B cell (primary cell): ENCODE measurements at regions not wholly inside any gene's neighbourhood (a gene's known extent, or its start where the extent isn't known, plus 50 kb on each side); places are given as distances from the start of the nearest gene placed in this dataset.

Source experiments
- ATAC-seq: fragments of 200-7000 bp; cut with Tn5 transposase; one replicate; pipeline ENCODE4 v1.10.0; 2021; ENCODE audit warnings: low read depth, mild to moderate bottlenecking, moderate number of reproducible peaks, moderate library complexity
- CTCF ChIA-PET: fragments of 350-600 bp; sonication (Branson Sonifier 250); formaldehyde crosslinking; loops from one replicate; lab custom pipeline; 2021; ENCODE audit warnings: antibody characterized with exemption, inconsistent platforms; lab: Charles Lee
- POLR2A ChIA-PET: fragments of 350-600 bp; sonication (Branson Sonifier 250); formaldehyde crosslinking; loops from one replicate; lab custom pipeline; 2021; ENCODE audit warnings: antibody characterized with exemption; lab: Charles Lee
- DNase-seq: peaks from one replicate; pipeline ENCODE4 v3.0.0; 2013
- H2AFZ ChIP-seq: 2 replicates; pipeline ENCODE4 v1.6.1; 2012; ENCODE audit warnings: mild to moderate bottlenecking, low read depth, low read length; ENCODE audit not compliant: insufficient read depth, poor library complexity, severe bottlenecking
- H3K27ac ChIP-seq, 2 donors: 1 replicate in 1 of 2; 2 replicates in 1 of 2; pipeline ENCODE4 v1.5.1; 2012 to 2013; ENCODE audit warnings: low read length in 2 of 2, mild to moderate bottlenecking in 2 of 2, moderate library complexity in 1 of 2
- H3K27me3 ChIP-seq, 4 experiments: fragments of 200-600 bp in 1 of 4; sonication (generic) in 1 of 4; replicated peaks in 1 of 4; 1 replicate in 2 of 4; 2 replicates in 2 of 4; pipeline versions ENCODE4 v1.6.1 to v1.7.0; 2013 to 2016; ENCODE audit warnings: low read length in 3 of 4, mild to moderate bottlenecking in 2 of 4, mixed read lengths in 1 of 4, moderate library complexity in 1 of 4; ENCODE audit not compliant: insufficient read depth in 4 of 4, control insufficient read depth in 3 of 4; ENCODE audit errors: control extremely low read depth in 1 of 4
- H3K36me3 ChIP-seq, 2 experiments: replicated peaks in 1 of 2; 1 replicate in 1 of 2; 2 replicates in 1 of 2; pipeline versions ENCODE4 v1.6.1 to v1.7.1; 2013; ENCODE audit warnings: low read length in 1 of 2; ENCODE audit not compliant: insufficient read depth in 2 of 2, control insufficient read depth in 1 of 2; ENCODE audit errors: control extremely low read depth in 1 of 2, extremely low read depth in 1 of 2
- H3K4me1 ChIP-seq, 2 donors: fragments of 200-600 bp in 1 of 2; sonication (generic) in 1 of 2; 1 replicate in 1 of 2; 2 replicates in 1 of 2; pipeline versions ENCODE4 v1.5.1 to v1.6.1; 2013 to 2017; ENCODE audit warnings: low read length in 2 of 2; ENCODE audit not compliant: control insufficient read depth in 2 of 2, insufficient read depth in 2 of 2
- H3K4me2 ChIP-seq: replicated peaks from 2 replicates; pipeline ENCODE3; 2012; ENCODE audit warnings: mild to moderate bottlenecking, low read depth, low read length; ENCODE audit not compliant: poor library complexity, severe bottlenecking
- H3K4me3 ChIP-seq, 5 experiments: fragments of 200-600 bp in 1 of 5; sonication (generic) in 1 of 5; 1 replicate in 3 of 5; 2 replicates in 2 of 5; pipeline versions ENCODE4 v1.5.1 to v1.7.0; 2011 to 2016; ENCODE audit warnings: low read length in 4 of 5, mild to moderate bottlenecking in 4 of 5, low read depth in 2 of 5, control low read depth in 1 of 5, moderate library complexity in 1 of 5; ENCODE audit not compliant: insufficient read depth in 1 of 5; ENCODE audit errors: control extremely low read depth in 1 of 5, extremely low read depth in 1 of 5
- H3K79me2 ChIP-seq: fragments of 200-600 bp; sonication (generic); one replicate; pipeline ENCODE4 v1.6.0; 2016; ENCODE audit warnings: low read length; ENCODE audit not compliant: control insufficient read depth, insufficient read depth
- H3K9ac ChIP-seq: fragments of 200-600 bp; sonication (generic); 2 replicates; pipeline ENCODE4 v1.6.1; 2017; ENCODE audit warnings: mild to moderate bottlenecking, low read length, moderate library complexity
- H3K9me3 ChIP-seq, 3 donors: one replicate each; pipeline versions ENCODE4 v1.6.1 to v1.7.1; 2013; ENCODE audit warnings: low read length in 2 of 3; ENCODE audit not compliant: control insufficient read depth in 2 of 3, insufficient read depth in 1 of 3; ENCODE audit errors: control extremely low read depth in 1 of 3
- H4K20me1 ChIP-seq: 2 replicates; pipeline ENCODE4 v1.6.0; 2012; ENCODE audit warnings: mild to moderate bottlenecking, low read length; ENCODE audit not compliant: insufficient read depth, control insufficient read depth, poor library complexity, severe bottlenecking
- H3K27ac Mint-ChIP-seq: one replicate; pipeline ENCODE4 v1.8.0; 2021; ENCODE audit warnings: mixed read lengths
- H3K27me3 Mint-ChIP-seq: one replicate; pipeline ENCODE4 v1.8.0; 2021; ENCODE audit warnings: mixed read lengths
- H3K4me1 Mint-ChIP-seq: one replicate; pipeline ENCODE4 v1.8.0; 2021; ENCODE audit warnings: mixed read lengths
- H3K4me3 Mint-ChIP-seq: one replicate; pipeline ENCODE4 v1.8.0; 2021; ENCODE audit warnings: mixed read lengths
- H3K9me3 Mint-ChIP-seq: one replicate; pipeline ENCODE4 v1.8.0; 2022; ENCODE audit warnings: mixed read lengths; ENCODE audit not compliant: insufficient read depth
- EZH2 ChIP-seq: IDR thresholded peaks from 2 replicates; pipeline ENCODE4 v1.6.1; 2012; ENCODE audit warnings: borderline replicate concordance, low read depth, mild to moderate bottlenecking, moderate library complexity, low read length; ENCODE audit not compliant: insufficient read depth, poor library complexity, severe bottlenecking
- WGBS: methylation state at CpG from one replicate; pipeline ENCODE4 v1.1.5; 2013; ENCODE audit warnings: missing lambda C conversion rate; ENCODE audit not compliant: insufficient coverage; 5-methylcytosine and 5-hydroxymethylcytosine counted together
- intact Hi-C: fragments of 100-400 bp; cut with micrococcal nuclease; formaldehyde crosslinking; loops from one replicate; pipeline ENCODE4 v1.10.0; 2022
- TF ChIP-seq, protein P1 (sequence below): fragments of 200-600 bp; IDR thresholded peaks from one replicate; pipeline ENCODE4 v1.8.0; 2022; ENCODE audit warnings: antibody characterized with exemption, mild to moderate bottlenecking

DNA sequence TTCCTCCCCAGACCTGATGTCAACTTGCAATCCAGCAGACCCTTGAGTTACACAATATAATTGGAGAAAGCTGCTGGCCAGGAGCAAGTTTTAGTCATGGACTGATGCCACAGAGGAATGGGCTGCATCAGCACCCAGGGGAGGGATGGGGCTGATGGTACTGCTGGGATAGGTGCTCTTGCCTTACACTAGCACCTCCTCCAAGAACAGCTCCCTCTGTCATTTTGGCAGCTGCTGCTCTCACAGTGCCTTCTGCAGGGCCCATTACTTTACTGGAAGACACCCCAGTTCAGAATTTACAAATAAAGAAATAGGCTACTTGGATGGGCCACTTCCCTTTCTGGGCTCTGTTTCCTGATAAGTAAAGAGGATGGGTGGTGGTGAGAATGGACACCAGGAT is 85.3 kb upstream of the RORA start:
- Mint-ChIP-seq H3K4me1 (no peaks in the 10 kb centered on the region), H3K4me3 (no peak overlapping the region), H3K27me3 (peaks cover 3% of the 10 kb centered on the region), H3K27ac (no peak overlapping the region), H3K9me3 (no peaks in the 10 kb centered on the region)
- TF ChIP-seq, protein P1, sequence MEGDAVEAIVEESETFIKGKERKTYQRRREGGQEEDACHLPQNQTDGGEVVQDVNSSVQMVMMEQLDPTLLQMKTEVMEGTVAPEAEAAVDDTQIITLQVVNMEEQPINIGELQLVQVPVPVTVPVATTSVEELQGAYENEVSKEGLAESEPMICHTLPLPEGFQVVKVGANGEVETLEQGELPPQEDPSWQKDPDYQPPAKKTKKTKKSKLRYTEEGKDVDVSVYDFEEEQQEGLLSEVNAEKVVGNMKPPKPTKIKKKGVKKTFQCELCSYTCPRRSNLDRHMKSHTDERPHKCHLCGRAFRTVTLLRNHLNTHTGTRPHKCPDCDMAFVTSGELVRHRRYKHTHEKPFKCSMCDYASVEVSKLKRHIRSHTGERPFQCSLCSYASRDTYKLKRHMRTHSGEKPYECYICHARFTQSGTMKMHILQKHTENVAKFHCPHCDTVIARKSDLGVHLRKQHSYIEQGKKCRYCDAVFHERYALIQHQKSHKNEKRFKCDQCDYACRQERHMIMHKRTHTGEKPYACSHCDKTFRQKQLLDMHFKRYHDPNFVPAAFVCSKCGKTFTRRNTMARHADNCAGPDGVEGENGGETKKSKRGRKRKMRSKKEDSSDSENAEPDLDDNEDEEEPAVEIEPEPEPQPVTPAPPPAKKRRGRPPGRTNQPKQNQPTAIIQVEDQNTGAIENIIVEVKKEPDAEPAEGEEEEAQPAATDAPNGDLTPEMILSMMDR: no peak
- TF ChIP-seq EZH2: no peak
- no peak overlapping the region for H2AFZ ChIP-seq
- intact Hi-C loops: no loop called here
- no peaks in the 10 kb centered on the region for H3K4me1 ChIP-seq
- H3K9me3 ChIP-seq: no peaks in the 10 kb centered on the region
- DNase-seq (no peak), ATAC-seq (no peak)
- POLR2A ChIA-PET: no interaction called here
- H3K79me2 ChIP-seq: no peaks in the 10 kb centered on the region
- H3K27me3 ChIP-seq: no peaks in the 10 kb centered on the region
- H4K20me1 ChIP-seq: no peaks in the 10 kb centered on the region
- no peak overlapping the region for H3K9ac ChIP-seq
- no peak overlapping the region for H3K27ac ChIP-seq
- H3K4me2 ChIP-seq: no peak overlapping the region
- H3K36me3 ChIP-seq: no peaks in the 10 kb centered on the region
- no peak overlapping the region for H3K4me3 ChIP-seq
- CTCF ChIA-PET: no interaction called here

DNA sequence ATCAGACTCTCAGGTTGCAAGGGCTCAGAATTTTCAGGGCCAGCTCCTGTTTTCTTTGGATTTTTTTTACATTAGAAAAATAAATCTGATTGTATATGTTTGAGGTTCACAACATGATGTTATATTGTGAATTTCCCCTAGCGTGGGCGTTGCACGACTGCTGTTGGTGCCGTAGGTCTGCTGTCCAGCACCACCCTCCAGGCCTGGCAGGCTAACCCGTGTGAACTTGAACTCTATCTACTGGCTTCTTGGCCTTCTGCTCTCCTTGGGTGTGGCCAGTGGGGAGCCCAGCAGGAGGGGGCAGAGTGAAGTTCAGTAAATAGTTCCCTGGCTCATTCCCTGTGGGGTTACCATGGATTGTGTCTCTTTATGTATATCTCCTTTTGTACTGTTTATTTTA is 80.5 kb upstream of the RORA start:
- Histone ChIP-seq H3K4me1 (no peaks in the 10 kb centered on the region), H2AFZ (no peak overlapping the region), H3K4me3 (no peak overlapping the region), H3K36me3 (no peaks in the 10 kb centered on the region), H3K27me3 (no peaks in the 10 kb centered on the region), H3K9ac (no peak overlapping the region), H3K79me2 (no peaks in the 10 kb centered on the region), H4K20me1 (no peaks in the 10 kb centered on the region), H3K9me3 (no peaks in the 10 kb centered on the region), H3K4me2 (no peak overlapping the region), H3K27ac (no peak overlapping the region)
- TF ChIP-seq, protein P1: no peak
- no peak for TF ChIP-seq EZH2
- 91% methylated on average over 5 of the region's 5 CpGs for WGBS
- ATAC-seq (no peak), DNase-seq (no peak)
- ChIA-PET POLR2A (no interaction called here), CTCF (no interaction called here)
- H3K9me3 Mint-ChIP-seq: no peaks in the 10 kb centered on the region
- intact Hi-C loops: no loop called here
- no peaks in the 10 kb centered on the region for H3K4me1 Mint-ChIP-seq
- H3K27ac Mint-ChIP-seq: no peak overlapping the region
- H3K27me3 Mint-ChIP-seq: peaks cover 6% of the 10 kb centered on the region
- no peak overlapping the region for H3K4me3 Mint-ChIP-seq
